SK-N-SH treated with all-trans-retinoic acid at 6 μM for 48 hours (cell line): ENCODE measurements at regions not wholly inside any gene's neighbourhood (a gene's known extent, or its start where the extent isn't known, plus 50 kb on each side); places are given as distances from the start of the nearest gene placed in this dataset.

Experiments
- GLIS3 ChIP-seq: fragments of 250-450 bp; sonication (Bioruptor Pico); IDR thresholded peaks from 2 replicates; pipeline ENCODE4 v1.5.0; 2020; ENCODE audit warnings: mild to moderate bottlenecking, moderate library complexity
- ISL1 ChIP-seq: fragments of 250-450 bp; sonication (Bioruptor Pico); IDR thresholded peaks from 2 replicates; pipeline ENCODE4 v2.1.2; 2022; ENCODE audit warnings: mild to moderate bottlenecking, moderate library complexity
- TF ChIP-seq, protein P1 (sequence below): fragments of 250-450 bp; sonication (Bioruptor Pico); IDR thresholded peaks from 2 replicates; pipeline ENCODE4 v1.8.0; 2020; ENCODE audit warnings: mild to moderate bottlenecking, moderate library complexity, borderline replicate concordance
- TF ChIP-seq, protein P2 (sequence below): fragments of 250-450 bp; sonication (Bioruptor Pico); IDR thresholded peaks from 2 replicates; pipeline ENCODE4 v1.8.0; 2021; ENCODE audit warnings: low read depth, mild to moderate bottlenecking, moderate library complexity, borderline replicate concordance

- TF ChIP-seq, protein P1, sequence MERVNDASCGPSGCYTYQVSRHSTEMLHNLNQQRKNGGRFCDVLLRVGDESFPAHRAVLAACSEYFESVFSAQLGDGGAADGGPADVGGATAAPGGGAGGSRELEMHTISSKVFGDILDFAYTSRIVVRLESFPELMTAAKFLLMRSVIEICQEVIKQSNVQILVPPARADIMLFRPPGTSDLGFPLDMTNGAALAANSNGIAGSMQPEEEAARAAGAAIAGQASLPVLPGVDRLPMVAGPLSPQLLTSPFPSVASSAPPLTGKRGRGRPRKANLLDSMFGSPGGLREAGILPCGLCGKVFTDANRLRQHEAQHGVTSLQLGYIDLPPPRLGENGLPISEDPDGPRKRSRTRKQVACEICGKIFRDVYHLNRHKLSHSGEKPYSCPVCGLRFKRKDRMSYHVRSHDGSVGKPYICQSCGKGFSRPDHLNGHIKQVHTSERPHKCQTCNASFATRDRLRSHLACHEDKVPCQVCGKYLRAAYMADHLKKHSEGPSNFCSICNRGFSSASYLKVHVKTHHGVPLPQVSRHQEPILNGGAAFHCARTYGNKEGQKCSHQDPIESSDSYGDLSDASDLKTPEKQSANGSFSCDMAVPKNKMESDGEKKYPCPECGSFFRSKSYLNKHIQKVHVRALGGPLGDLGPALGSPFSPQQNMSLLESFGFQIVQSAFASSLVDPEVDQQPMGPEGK (CRISPR knock-in tag): no peak
- TF ChIP-seq, protein P2, sequence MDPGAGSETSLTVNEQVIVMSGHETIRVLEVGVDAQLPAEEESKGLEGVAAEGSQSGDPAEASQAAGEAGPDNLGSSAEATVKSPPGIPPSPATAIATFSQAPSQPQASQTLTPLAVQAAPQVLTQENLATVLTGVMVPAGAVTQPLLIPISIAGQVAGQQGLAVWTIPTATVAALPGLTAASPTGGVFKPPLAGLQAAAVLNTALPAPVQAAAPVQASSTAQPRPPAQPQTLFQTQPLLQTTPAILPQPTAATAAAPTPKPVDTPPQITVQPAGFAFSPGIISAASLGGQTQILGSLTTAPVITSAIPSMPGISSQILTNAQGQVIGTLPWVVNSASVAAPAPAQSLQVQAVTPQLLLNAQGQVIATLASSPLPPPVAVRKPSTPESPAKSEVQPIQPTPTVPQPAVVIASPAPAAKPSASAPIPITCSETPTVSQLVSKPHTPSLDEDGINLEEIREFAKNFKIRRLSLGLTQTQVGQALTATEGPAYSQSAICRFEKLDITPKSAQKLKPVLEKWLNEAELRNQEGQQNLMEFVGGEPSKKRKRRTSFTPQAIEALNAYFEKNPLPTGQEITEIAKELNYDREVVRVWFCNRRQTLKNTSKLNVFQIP (CRISPR knock-in tag): no peak
- no peak for TF ChIP-seq GLIS3
- TF ChIP-seq ISL1 (CRISPR knock-in tag): no peak
Observed at GRCh38 chr7:36088553-36088952, 64.5 kb upstream of the EEPD1 start.
